ENCODE measurements at regions not wholly inside any gene's neighbourhood (a gene's known extent, or its start where the extent isn't known, plus 50 kb on each side); places are given as distances from the start of the nearest gene placed in this dataset.

- H3K4me1 ChIP-seq (ENCODE audit: control insufficient read depth in 5 of 5, insufficient read depth in 5 of 5, low read length in 5 of 5): no peaks in the 10 kb centered on the region
- H3K36me3 ChIP-seq (ENCODE audit: control insufficient read depth in 4 of 4, insufficient read depth in 4 of 4, low read length in 4 of 4): no peaks in the 10 kb centered on the region
- peaks cover 0 to 9% (median 0%) of the 10 kb centered on the region in 3 donors for H3K27me3 ChIP-seq (ENCODE audit: control insufficient read depth in 3 of 3, insufficient read depth in 3 of 3, low read length in 2 of 3)
- DNase-seq: no peak
- H3K9ac ChIP-seq (ENCODE audit: insufficient read depth in 1 of 2, low read length in 2 of 2): no peak overlapping the region
- H3K9me3 ChIP-seq (ENCODE audit: control insufficient read depth in 4 of 4, insufficient read depth in 3 of 4, low read length in 3 of 4): no peaks in the 10 kb centered on the region
- no peak for ATAC-seq (ENCODE audit: insufficient read depth, low FRiP score)
- TF ChIP-seq, protein P1, sequence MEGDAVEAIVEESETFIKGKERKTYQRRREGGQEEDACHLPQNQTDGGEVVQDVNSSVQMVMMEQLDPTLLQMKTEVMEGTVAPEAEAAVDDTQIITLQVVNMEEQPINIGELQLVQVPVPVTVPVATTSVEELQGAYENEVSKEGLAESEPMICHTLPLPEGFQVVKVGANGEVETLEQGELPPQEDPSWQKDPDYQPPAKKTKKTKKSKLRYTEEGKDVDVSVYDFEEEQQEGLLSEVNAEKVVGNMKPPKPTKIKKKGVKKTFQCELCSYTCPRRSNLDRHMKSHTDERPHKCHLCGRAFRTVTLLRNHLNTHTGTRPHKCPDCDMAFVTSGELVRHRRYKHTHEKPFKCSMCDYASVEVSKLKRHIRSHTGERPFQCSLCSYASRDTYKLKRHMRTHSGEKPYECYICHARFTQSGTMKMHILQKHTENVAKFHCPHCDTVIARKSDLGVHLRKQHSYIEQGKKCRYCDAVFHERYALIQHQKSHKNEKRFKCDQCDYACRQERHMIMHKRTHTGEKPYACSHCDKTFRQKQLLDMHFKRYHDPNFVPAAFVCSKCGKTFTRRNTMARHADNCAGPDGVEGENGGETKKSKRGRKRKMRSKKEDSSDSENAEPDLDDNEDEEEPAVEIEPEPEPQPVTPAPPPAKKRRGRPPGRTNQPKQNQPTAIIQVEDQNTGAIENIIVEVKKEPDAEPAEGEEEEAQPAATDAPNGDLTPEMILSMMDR (IDR thresholded peaks at IDR 0.05; ENCODE audit: control extremely low read depth, extremely low read depth): no peak
- no peak overlapping the region for H3K27ac ChIP-seq (ENCODE audit: low read depth in 1 of 2, low read length in 1 of 2)
- H3K4me3 ChIP-seq: no peak overlapping the region
- WGBS, 2 donors: 69 to 70% methylated on average over 4 of the region's 4 CpGs
Measured at GRCh38 chr10:130638991-130639390, 502.8 kb downstream of the GLRX3 start.

DNA sequence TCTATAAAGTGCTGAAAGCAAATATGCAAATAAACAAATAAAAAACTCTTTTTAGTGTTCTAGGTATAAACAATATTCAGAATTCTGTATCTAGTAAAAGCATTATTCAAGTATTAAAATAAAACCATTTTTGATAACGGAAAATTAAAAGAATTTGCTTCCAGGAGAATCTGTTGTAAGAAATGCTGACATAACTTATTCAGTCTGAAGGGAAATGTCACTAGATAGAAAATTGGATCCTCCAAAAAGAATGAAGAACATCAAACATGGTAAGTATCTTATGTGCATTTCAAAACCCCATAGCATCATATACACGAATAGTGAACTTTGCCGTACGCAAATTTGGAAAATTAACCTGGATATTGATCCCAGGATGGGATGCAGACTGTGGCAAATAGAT lies 506.7 kb downstream of the GLRX3 start:
- TF ChIP-seq, protein P1 (IDR thresholded peaks at IDR 0.05; ENCODE audit: control extremely low read depth, extremely low read depth): no peak
- Histone ChIP-seq H3K36me3 (ENCODE audit: control insufficient read depth in 4 of 4, insufficient read depth in 4 of 4, low read length in 4 of 4) (no peaks in the 10 kb centered on the region), H3K27ac (ENCODE audit: low read depth in 1 of 2, low read length in 1 of 2) (no peak overlapping the region), H3K4me1 (ENCODE audit: control insufficient read depth in 5 of 5, insufficient read depth in 5 of 5, low read length in 5 of 5) (no peaks in the 10 kb centered on the region), H3K9ac (ENCODE audit: insufficient read depth in 1 of 2, low read length in 2 of 2) (no peak overlapping the region), H3K9me3 (ENCODE audit: control insufficient read depth in 4 of 4, insufficient read depth in 3 of 4, low read length in 3 of 4) (peaks cover 0 to 2% (median 0%) of the 10 kb centered on the region in 4 donors), H3K4me3 (no peak overlapping the region), H3K27me3 (ENCODE audit: control insufficient read depth in 3 of 3, insufficient read depth in 3 of 3, low read length in 2 of 3) (peaks cover 0 to 2% (median 0%) of the 10 kb centered on the region in 3 donors)
- DNase-seq (no peak), ATAC-seq (ENCODE audit: insufficient read depth, low FRiP score) (no peak)
- 95 to 96% methylated on average over 4 of the region's 4 CpGs for WGBS, 2 donors

- Histone ChIP-seq H3K27me3 (ENCODE audit: control insufficient read depth in 3 of 3, insufficient read depth in 3 of 3, low read length in 2 of 3) (peaks cover 0 to 2% (median 0%) of the 10 kb centered on the region in 3 donors), H3K27ac (ENCODE audit: low read depth in 1 of 2, low read length in 1 of 2) (no peak overlapping the region), H3K9ac (ENCODE audit: insufficient read depth in 1 of 2, low read length in 2 of 2) (no peak overlapping the region), H3K36me3 (ENCODE audit: control insufficient read depth in 4 of 4, insufficient read depth in 4 of 4, low read length in 4 of 4) (no peaks in the 10 kb centered on the region), H3K4me3 (no peak overlapping the region), H3K9me3 (ENCODE audit: control insufficient read depth in 4 of 4, insufficient read depth in 3 of 4, low read length in 3 of 4) (peaks cover 0 to 2% (median 0%) of the 10 kb centered on the region in 4 donors), H3K4me1 (ENCODE audit: control insufficient read depth in 5 of 5, insufficient read depth in 5 of 5, low read length in 5 of 5) (no peaks in the 10 kb centered on the region)
- ATAC-seq (ENCODE audit: insufficient read depth, low FRiP score): no peak
- TF ChIP-seq, protein P1 (IDR thresholded peaks at IDR 0.05; ENCODE audit: control extremely low read depth, extremely low read depth): no peak
- no peak for DNase-seq
- 85 to 88% methylated on average over 6 of the region's 6 CpGs for WGBS, 2 donors
Measured at GRCh38 chr10:130647341-130647740, 511.1 kb downstream of the GLRX3 start.

- no peak for DNase-seq
- Histone ChIP-seq H3K4me3 (no peak overlapping the region), H3K9ac (ENCODE audit: insufficient read depth in 1 of 2, low read length in 2 of 2) (no peak overlapping the region), H3K36me3 (ENCODE audit: control insufficient read depth in 4 of 4, insufficient read depth in 4 of 4, low read length in 4 of 4) (no peaks in the 10 kb centered on the region), H3K4me1 (ENCODE audit: control insufficient read depth in 5 of 5, insufficient read depth in 5 of 5, low read length in 5 of 5) (no peaks in the 10 kb centered on the region), H3K27ac (ENCODE audit: low read depth in 1 of 2, low read length in 1 of 2) (no peak overlapping the region), H3K9me3 (ENCODE audit: control insufficient read depth in 4 of 4, insufficient read depth in 3 of 4, low read length in 3 of 4) (peaks cover 0 to 2% (median 0%) of the 10 kb centered on the region in 4 donors), H3K27me3 (ENCODE audit: control insufficient read depth in 3 of 3, insufficient read depth in 3 of 3, low read length in 2 of 3) (no peaks in the 10 kb centered on the region)
- WGBS, 2 donors: 86 to 88% methylated on average over 10 of the region's 10 CpGs
- TF ChIP-seq, protein P1 (IDR thresholded peaks at IDR 0.05; ENCODE audit: control extremely low read depth, extremely low read depth): no peak
- ATAC-seq (ENCODE audit: insufficient read depth, low FRiP score): no peak
Measured at GRCh38 chr10:130648807-130649206, 512.6 kb downstream of the GLRX3 start.
